ENCODE measurements at regions not wholly inside any gene's neighbourhood (a gene's known extent, or its start where the extent isn't known, plus 50 kb on each side); places are given as distances from the start of the nearest gene placed in this dataset.

GRCh38 chr5:158143081-158143480 lies 284.1 kb upstream of the CLINT1 start:
- Mint-ChIP-seq H3K27me3 (ENCODE audit: low read depth) (no peaks in the 10 kb centered on the region), H3K4me3 (no peak overlapping the region), H3K4me1 (ENCODE audit: low read depth) (no peaks in the 10 kb centered on the region), H3K9me3 (no peaks in the 10 kb centered on the region), H3K36me3 (ENCODE audit: insufficient read depth) (no peaks in the 10 kb centered on the region)
- DNase-seq (no peak), ATAC-seq (no peak)

GRCh38 chr5:158142156-158142555 lies 283.2 kb upstream of the CLINT1 start:
- ATAC-seq, result no peak
- Mint-ChIP-seq H3K4me1 (ENCODE audit: low read depth) (no peaks in the 10 kb centered on the region), H3K27me3 (ENCODE audit: low read depth) (no peaks in the 10 kb centered on the region), H3K4me3 (no peak overlapping the region), H3K36me3 (ENCODE audit: insufficient read depth) (no peaks in the 10 kb centered on the region), H3K9me3 (no peaks in the 10 kb centered on the region)
- no peak for DNase-seq

- ATAC-seq (no peak), DNase-seq (no peak)
- Mint-ChIP-seq H3K27me3 (ENCODE audit: low read depth) (peaks cover 2% of the 10 kb centered on the region), H3K4me3 (no peak overlapping the region), H3K9me3 (no peaks in the 10 kb centered on the region), H3K4me1 (ENCODE audit: low read depth) (no peaks in the 10 kb centered on the region), H3K36me3 (ENCODE audit: insufficient read depth) (no peaks in the 10 kb centered on the region)
Measured at GRCh38 chr5:158140120-158140731, 281.3 kb upstream of the CLINT1 start.

GRCh38 chr5:158139161-158139560 lies 280.2 kb upstream of the CLINT1 start:
- ATAC-seq (no peak), DNase-seq (no peak)
- Mint-ChIP-seq H3K4me1 (ENCODE audit: low read depth) (no peaks in the 10 kb centered on the region), H3K36me3 (ENCODE audit: insufficient read depth) (no peaks in the 10 kb centered on the region), H3K27me3 (ENCODE audit: low read depth) (peaks cover 2% of the 10 kb centered on the region), H3K9me3 (no peaks in the 10 kb centered on the region), H3K4me3 (no peak overlapping the region)

- DNase-seq (no peak), ATAC-seq (no peak)
- Mint-ChIP-seq H3K4me1 (ENCODE audit: low read depth) (no peaks in the 10 kb centered on the region), H3K36me3 (ENCODE audit: insufficient read depth) (no peaks in the 10 kb centered on the region), H3K27me3 (ENCODE audit: low read depth) (peaks cover 2% of the 10 kb centered on the region), H3K9me3 (no peaks in the 10 kb centered on the region), H3K4me3 (no peak overlapping the region)
Measured at GRCh38 chr5:158135682-158136179, 276.8 kb upstream of the CLINT1 start.

- Mint-ChIP-seq H3K4me3 (no peak overlapping the region), H3K9me3 (no peaks in the 10 kb centered on the region), H3K36me3 (ENCODE audit: insufficient read depth) (no peaks in the 10 kb centered on the region), H3K27me3 (ENCODE audit: low read depth) (peaks cover 2% of the 10 kb centered on the region), H3K4me1 (ENCODE audit: low read depth) (no peaks in the 10 kb centered on the region)
- ATAC-seq (no peak), DNase-seq (no peak)
Measured at GRCh38 chr5:158133369-158133768, 274.4 kb upstream of the CLINT1 start.

GRCh38 chr5:158127536-158127935 lies 268.6 kb upstream of the CLINT1 start:
- Mint-ChIP-seq H3K27me3 (ENCODE audit: low read depth) (peaks cover 2% of the 10 kb centered on the region), H3K4me1 (ENCODE audit: low read depth) (no peaks in the 10 kb centered on the region), H3K9me3 (no peaks in the 10 kb centered on the region), H3K36me3 (ENCODE audit: insufficient read depth) (no peaks in the 10 kb centered on the region), H3K4me3 (no peak overlapping the region)
- ATAC-seq (no peak), DNase-seq (no peak)

- ATAC-seq (no peak), DNase-seq (no peak)
- Mint-ChIP-seq H3K36me3 (ENCODE audit: insufficient read depth) (no peaks in the 10 kb centered on the region), H3K4me1 (ENCODE audit: low read depth) (no peaks in the 10 kb centered on the region), H3K27me3 (ENCODE audit: low read depth) (peaks cover 2% of the 10 kb centered on the region), H3K4me3 (no peak overlapping the region), H3K9me3 (no peaks in the 10 kb centered on the region)
Measured at GRCh38 chr5:158126442-158127405, 267.8 kb upstream of the CLINT1 start.

GRCh38 chr5:158124606-158125316 lies 265.8 kb upstream of the CLINT1 start:
- Mint-ChIP-seq H3K4me1 (ENCODE audit: low read depth) (no peaks in the 10 kb centered on the region), H3K9me3 (no peaks in the 10 kb centered on the region), H3K36me3 (ENCODE audit: insufficient read depth) (no peaks in the 10 kb centered on the region), H3K4me3 (no peak overlapping the region), H3K27me3 (ENCODE audit: low read depth) (peaks cover 2% of the 10 kb centered on the region)
- DNase-seq (no peak), ATAC-seq (no peak)

- no peaks in the 10 kb centered on the region for H3K9me3 Mint-ChIP-seq
Measured at GRCh38 chr5:158123595-158123994, 264.6 kb upstream of the CLINT1 start.

GRCh38 chr5:158121678-158122077 lies 262.7 kb upstream of the CLINT1 start:
- H3K4me1 Mint-ChIP-seq (ENCODE audit: low read depth), result no peaks in the 10 kb centered on the region

More at GRCh38 chr5:158123595-158123994, 264.6 kb upstream of the CLINT1 start:
- no peak for DNase-seq
- ATAC-seq, result no peak
- Mint-ChIP-seq H3K4me3 (no peak overlapping the region), H3K4me1 (ENCODE audit: low read depth) (no peaks in the 10 kb centered on the region), H3K36me3 (ENCODE audit: insufficient read depth) (no peaks in the 10 kb centered on the region), H3K27me3 (ENCODE audit: low read depth) (peaks cover 2% of the 10 kb centered on the region)

GRCh38 chr5:158120760-158121159 lies 261.8 kb upstream of the CLINT1 start:
- Mint-ChIP-seq H3K9me3 (no peaks in the 10 kb centered on the region), H3K27me3 (ENCODE audit: low read depth) (peaks cover 17% of the 10 kb centered on the region), H3K4me3 (no peak overlapping the region), H3K36me3 (ENCODE audit: insufficient read depth) (no peaks in the 10 kb centered on the region), H3K4me1 (ENCODE audit: low read depth) (no peaks in the 10 kb centered on the region)
- no peak for DNase-seq
- ATAC-seq, result no peak

More at GRCh38 chr5:158121678-158122077, 262.7 kb upstream of the CLINT1 start:
- Mint-ChIP-seq H3K9me3 (no peaks in the 10 kb centered on the region), H3K27me3 (ENCODE audit: low read depth) (peaks cover 12% of the 10 kb centered on the region), H3K4me3 (no peak overlapping the region), H3K36me3 (ENCODE audit: insufficient read depth) (no peaks in the 10 kb centered on the region)
- DNase-seq (no peak), ATAC-seq (no peak)

GRCh38 chr5:158119961-158120723 lies 261.2 kb upstream of the CLINT1 start:
- H3K36me3 Mint-ChIP-seq (ENCODE audit: insufficient read depth), result no peaks in the 10 kb centered on the region
- H3K9me3 Mint-ChIP-seq, result no peaks in the 10 kb centered on the region
- H3K4me1 Mint-ChIP-seq (ENCODE audit: low read depth), result no peaks in the 10 kb centered on the region
- H3K4me3 Mint-ChIP-seq, result no peak overlapping the region
- ATAC-seq (no peak), DNase-seq (no peak)
- H3K27me3 Mint-ChIP-seq (ENCODE audit: low read depth), result peaks cover 17% of the 10 kb centered on the region
